Activated CD4-positive, alpha-beta T cell treated with anti-CD3 and anti-CD28 coated beads, Interleukin-2, amount 50 U/mL, for 16 hours (primary cell): ENCODE measurements at regions not wholly inside any gene's neighbourhood (a gene's known extent, or its start where the extent isn't known, plus 50 kb on each side); places are given as distances from the start of the nearest gene placed in this dataset.
"Not testable (repeated sequence)": the region's sequence is repeated elsewhere in the genome, so short reads cannot be mapped to it uniquely, and the experiment has no call there.

Experiments
- DNase-seq: peaks from one replicate; pipeline ENCODE4 v3.0.0-alpha.2; 2020

DNA sequence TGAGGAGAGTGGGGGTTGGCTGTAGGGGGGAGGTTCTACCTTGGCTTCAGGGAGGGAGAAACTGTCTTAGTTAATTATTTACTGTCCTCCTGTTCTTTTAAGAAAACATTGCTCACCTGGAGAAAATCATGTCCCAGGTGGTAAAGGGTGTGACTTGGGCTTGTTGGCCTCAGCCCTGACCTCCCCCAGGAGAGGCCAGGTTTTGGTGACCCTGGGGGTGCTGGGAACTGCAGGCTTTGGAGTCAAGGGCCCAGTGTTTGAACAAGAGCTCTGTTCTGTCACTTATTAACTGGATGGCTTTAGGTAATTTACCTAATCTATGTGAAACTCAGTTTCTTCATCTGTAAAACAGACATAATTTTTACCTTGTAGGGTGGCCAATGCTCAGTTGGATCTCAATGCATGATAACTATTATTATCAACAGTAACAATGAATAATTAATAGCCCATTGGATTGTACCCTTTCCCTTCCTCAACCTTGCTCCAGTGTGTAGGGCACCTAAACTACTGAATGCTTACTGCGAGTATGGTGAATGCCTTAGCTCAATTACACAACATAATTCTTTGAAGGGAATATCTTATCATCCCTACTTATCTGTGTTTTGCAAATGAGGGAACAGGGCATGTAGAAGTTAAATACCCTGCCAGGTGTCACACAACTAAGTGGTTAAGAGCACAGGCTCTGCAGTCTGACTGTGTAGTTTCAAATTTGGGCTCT lies 959.4 kb upstream of the DEFB115 start:
- DNase-seq, result not testable (repeated sequence)

DNA sequence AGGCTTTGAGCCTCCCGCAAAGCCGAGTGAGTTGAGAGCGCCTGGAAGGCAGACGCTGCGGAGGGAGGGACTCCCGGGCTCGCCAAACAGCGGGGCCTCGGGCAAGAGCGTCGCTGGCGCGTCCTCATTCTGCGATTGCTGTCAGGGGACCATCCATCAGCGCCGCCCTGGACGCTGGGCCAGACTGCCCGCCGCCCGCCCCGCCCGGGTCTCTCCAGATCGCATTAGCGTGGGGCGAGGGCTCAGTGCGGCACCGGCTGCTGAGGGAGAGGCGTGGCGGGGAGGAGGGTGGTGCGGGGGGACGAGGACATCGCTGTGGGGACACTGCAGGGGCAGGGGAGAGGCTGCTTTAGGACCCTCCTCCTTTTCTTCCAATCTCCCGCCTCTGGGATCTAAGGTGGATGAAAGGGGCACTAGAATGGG lies 957.2 kb upstream of the DEFB115 start:
- DNase-seq, result not testable (repeated sequence)

GRCh38 chr20:30302786-30303185 lies 954.7 kb upstream of the DEFB115 start:
- not testable (repeated sequence) for DNase-seq

- not testable (repeated sequence) for DNase-seq
These were observed 947.5 kb upstream of the DEFB115 start for GRCh38 chr20:30309938-30310337.

DNA sequence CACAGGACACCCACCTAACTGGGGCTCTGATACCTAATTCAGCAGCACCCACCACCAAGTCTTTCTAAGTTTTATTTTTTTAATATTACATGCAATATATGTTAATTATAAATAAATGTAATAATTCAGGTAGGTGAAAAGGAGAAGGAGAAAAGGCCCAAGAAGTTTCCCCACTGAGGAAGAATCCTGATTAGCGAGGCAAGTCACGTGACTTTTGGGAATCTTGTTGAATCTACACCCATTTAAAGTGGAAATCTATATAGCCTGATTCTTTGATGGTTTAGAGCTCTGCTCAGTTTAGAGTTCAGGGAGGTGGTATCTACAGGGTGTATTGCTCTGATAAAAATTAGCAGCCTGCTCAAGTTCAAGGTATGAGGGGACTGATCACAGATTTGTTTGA lies 947.1 kb upstream of the DEFB115 start:
- not testable (repeated sequence) for DNase-seq

DNA sequence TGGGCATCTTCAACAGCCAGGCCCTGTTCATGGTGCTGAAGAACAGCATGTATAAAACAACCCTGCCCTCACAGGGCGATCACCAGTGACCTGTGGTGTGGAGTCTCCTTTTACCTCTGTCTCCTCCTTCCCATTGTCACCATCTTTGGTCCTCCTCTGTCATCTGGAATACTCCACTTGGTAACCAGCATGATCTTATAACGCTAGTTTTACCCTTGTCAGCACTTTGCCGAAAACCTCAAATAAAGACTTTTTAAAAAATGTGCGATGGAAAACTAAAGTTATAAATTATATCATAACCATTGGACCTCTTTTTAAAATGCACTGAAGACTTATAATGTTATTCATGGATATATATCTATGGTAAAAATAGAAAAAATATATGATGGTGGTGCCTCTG lies 945.2 kb upstream of the DEFB115 start:
- not testable (repeated sequence) for DNase-seq

- DNase-seq, result not testable (repeated sequence)
These were observed 943.8 kb upstream of the DEFB115 start for GRCh38 chr20:30313660-30314059.

DNA sequence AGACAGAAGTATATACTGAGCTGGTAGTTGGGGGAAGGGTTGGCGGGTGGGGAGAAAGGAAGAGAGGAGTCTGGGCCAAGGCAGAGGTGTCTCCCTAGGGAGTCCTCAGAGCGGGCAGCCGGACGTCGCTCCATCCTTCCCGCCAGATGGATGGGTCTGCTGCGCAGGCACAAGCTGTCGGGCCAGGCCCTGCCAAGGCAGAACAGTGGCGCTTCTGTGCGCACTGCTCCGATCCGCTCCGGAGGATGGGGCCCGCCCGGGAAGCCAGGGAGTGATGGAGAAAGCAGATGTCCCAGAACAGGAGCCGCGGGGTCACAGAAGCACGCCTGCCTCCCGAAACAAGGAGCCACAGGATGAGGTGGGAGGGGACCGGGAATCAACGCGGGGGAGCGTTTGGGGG lies 941.4 kb upstream of the DEFB115 start:
- DNase-seq, result not testable (repeated sequence)

DNA sequence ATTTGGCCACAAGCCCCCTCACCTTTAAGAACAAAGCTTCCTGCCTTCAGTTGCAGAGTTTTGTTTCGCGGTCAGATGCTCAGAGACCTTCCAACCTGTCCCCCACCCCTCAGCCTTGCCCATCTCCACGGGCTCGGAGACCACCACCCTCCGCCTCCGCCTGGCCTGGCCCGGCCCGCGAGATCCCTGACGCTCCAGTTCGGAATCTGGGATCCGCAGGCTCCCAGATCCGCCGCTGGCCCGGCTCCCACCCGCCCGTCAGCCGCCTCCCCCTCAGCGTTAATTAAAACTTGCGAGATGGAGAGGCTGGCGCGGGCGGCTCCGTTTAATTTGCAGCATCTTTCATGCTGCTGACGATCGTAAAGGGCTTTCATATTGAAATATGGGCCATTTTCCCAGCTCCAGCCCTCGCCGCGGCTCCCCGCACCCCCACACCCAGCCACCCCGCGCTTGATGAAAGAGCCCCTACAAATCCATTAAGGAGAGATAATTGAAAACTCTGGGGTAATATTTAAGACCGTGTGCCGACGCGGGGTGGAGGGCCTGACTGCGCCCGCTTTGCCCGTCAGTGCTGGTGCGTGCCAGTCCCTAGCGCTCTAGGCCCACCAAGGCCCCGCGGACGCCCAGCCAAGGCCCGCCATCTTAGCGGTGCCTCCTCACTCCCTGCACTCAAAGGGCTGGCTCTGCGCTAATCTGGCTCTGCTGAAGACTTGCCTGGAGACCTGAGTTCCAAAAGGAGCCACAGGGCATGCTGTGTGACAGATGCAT lies 940.7 kb upstream of the DEFB115 start:
- not testable (repeated sequence) for DNase-seq

DNA sequence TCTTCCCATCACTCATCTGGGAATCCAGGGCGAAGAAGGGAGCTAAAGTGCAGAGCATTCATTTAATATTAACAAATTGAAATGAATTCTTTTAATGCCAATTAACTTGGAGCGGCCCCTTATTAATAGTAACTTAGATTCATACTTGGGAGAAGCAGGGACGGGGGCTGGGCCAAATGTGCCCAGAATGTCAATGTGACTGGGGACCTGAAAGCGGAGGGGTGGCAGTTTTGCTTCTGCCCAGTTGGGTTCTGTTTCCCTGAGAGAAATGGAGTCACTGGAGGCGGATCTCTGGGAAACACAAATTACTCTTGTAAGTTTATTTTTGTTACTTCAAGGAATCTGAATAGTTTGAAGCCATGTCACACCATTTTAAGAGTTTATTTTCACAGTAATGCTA lies 923.7 kb upstream of the DEFB115 start:
- DNase-seq, result not testable (repeated sequence)

DNA sequence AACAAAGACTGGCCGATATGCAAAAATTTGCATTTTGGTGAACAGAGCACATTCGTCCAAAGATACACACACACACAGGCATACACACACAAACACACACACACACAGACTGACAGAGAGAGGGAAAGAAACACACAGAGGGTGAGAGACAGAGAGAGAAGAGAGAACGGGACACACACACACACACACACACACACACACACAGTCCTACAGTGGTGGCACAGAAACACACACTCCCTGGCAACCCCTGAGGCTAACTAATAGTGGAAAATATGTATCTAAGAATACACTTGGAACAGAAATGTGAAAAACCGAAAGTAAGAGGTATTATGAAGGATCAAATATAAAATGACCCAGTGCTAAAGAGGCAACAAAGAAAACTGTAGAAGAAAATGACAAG lies 919.9 kb upstream of the DEFB115 start:
- DNase-seq, result not testable (repeated sequence)

DNA sequence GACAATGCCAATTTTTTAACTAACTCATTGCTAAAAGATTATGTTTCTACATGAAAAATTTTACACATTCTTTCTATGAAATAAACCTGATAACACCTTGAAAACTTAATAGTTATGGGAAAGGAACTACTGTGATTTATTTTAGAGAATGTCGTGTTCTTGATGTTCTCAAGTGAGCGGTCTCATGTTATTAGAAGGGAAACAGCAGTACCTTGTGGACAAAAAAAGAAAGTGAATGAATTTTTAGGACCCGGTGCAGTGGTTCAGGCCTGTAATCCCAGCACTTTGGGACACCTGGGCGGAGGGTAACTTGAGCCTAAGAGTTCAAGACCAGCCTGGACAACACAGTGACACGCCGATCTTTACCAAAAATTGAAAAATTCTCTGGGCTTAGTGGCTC lies 908.5 kb upstream of the DEFB115 start:
- not testable (repeated sequence) for DNase-seq

- DNase-seq, result peak; percentile 5
These were observed 900.5 kb upstream of the DEFB115 start for GRCh38 chr20:30356854-30357467.

- not testable (repeated sequence) for DNase-seq
These were observed 895.7 kb upstream of the DEFB115 start for GRCh38 chr20:30361756-30362155.

- not testable (repeated sequence) for DNase-seq
These were observed 881.1 kb upstream of the DEFB115 start for GRCh38 chr20:30376430-30376766.

- DNase-seq, result peak; percentile 77
These were observed 880.5 kb upstream of the DEFB115 start for GRCh38 chr20:30376767-30377658.

DNA sequence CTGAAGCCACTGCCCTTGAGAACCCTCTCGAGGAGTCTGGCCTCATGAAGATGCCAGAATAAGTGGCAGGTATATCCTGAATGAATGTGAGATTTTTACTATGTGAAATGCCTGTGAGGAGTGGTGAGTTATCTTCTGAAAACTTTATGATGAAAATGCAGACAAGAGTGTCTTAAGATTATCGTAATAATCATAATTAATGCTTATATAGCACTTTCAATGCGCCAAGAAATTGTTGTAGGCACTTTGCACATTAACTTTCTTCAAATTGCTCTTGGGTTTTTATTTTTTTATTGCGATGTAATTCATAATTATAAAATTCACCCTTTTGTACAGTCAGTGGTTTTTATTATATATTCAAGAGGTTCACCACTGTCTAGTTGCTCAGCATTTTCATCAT lies 879.1 kb upstream of the DEFB115 start:
- DNase-seq, result not testable (repeated sequence)

DNA sequence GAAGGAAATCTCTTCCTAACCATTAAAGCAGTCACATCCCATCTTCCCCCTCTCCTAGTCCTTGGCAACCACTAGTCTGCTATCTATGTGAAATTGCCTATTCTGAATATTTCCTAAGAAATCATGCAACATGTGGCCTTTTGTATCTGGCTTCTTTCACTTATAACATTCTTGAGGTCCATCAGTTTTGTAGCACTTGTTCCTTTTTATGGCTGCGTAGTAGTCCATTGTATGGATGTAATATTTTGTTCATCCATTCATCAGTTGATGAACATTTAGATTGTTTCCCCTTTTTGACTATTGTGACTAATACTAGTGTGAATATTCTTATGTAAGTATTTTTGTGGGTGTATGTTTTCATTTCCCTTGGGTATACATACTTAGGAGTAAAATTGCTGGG lies 878.7 kb upstream of the DEFB115 start:
- not testable (repeated sequence) for DNase-seq

DNA sequence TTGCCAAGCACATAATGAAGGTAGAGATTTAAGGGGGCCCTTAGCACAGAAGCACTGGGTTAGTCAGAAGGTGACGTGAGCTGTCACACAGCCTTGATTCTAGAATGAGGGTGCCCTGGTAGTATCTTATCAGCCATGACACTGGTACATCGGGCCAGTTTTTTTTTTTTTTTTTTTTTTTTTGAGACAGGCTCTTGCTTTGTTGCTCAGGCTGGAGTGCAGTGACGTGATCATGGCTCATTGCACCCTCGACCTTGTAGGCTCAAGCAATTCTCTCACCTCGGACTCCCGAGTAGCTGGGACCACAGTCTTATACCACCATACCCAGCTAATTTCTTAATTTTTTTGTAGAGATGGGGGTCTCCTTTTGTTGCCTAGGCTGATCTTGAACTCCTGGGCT lies 872.6 kb upstream of the DEFB115 start:
- DNase-seq, result not testable (repeated sequence)

- not testable (repeated sequence) for DNase-seq
These were observed 871.4 kb upstream of the DEFB115 start for GRCh38 chr20:30386099-30386498.

- not testable (repeated sequence) for DNase-seq
These were observed 869.6 kb upstream of the DEFB115 start for GRCh38 chr20:30387823-30388222.

- not testable (repeated sequence) for DNase-seq
These were observed 863.9 kb upstream of the DEFB115 start for GRCh38 chr20:30393523-30393922.

GRCh38 chr20:30397111-30397510 lies 860.4 kb upstream of the DEFB115 start:
- DNase-seq, result not testable (repeated sequence)
